ENCODE measurements at regions not wholly inside any gene's neighbourhood (a gene's known extent, or its start where the extent isn't known, plus 50 kb on each side); places are given as distances from the start of the nearest gene placed in this dataset.

DNA sequence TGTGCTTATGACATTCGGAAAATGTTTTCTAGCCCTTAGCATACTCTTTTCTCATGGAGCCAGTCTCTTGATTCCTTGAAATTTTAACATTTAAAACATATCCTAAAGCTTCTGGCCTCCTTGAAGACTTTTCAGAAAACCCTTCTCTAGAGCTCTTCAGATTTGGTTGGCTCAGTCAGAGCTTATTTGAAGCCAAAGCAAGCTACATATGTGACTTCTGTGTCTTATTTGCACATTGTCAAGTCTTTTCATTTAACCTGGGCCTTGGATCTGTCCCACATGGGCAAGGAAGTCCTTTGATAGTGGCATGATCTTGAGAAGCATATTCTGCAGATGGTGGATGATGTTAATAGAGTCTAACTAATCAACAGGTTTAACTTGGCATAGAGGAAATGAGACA lies 116.5 kb downstream of the LACC1 start:
- Histone ChIP-seq H3K4me3 (ENCODE audit: insufficient read depth, low read depth, low read length, poor library complexity, severe bottlenecking) (no peak overlapping the region), H3K4me1 (ENCODE audit: control insufficient read depth, insufficient read depth, low read length, poor library complexity, severe bottlenecking) (no peaks in the 10 kb centered on the region), H3K27ac (ENCODE audit: insufficient read depth, low read length, poor library complexity, severe bottlenecking) (no peak overlapping the region), H3K9me3 (ENCODE audit: control insufficient read depth, low read length) (no peaks in the 10 kb centered on the region), H3K36me3 (ENCODE audit: control insufficient read depth, insufficient read depth, low read length) (no peaks in the 10 kb centered on the region), H3K27me3 (replicated peaks; ENCODE audit: control insufficient read depth, insufficient read depth, low read length, poor library complexity, severe bottlenecking) (no peaks in the 10 kb centered on the region)
- no peak for DNase-seq

DNA sequence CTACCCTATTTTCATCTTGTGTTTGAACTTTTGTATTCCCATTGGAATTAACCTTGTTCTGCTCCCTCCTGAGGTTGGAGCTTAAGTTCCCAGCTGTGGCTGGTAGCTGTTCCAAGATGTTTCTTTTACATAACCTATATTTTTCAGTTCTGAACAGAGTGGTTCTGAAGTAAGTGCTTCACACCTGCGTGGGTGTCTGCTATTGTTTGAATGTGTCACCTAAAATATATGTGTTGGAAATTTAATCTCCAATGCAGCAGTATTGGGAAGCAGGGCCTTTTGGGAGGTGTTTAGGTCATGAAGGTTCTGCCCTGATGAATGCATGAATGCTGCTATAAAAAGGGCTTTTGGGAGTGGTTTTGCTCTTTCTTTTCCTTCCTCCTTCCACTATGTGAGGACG lies 123.8 kb downstream of the LACC1 start:
- Histone ChIP-seq H3K9me3 (ENCODE audit: control insufficient read depth, low read length) (no peaks in the 10 kb centered on the region), H3K27ac (ENCODE audit: insufficient read depth, low read length, poor library complexity, severe bottlenecking) (no peak overlapping the region), H3K36me3 (ENCODE audit: control insufficient read depth, insufficient read depth, low read length) (no peaks in the 10 kb centered on the region), H3K27me3 (replicated peaks; ENCODE audit: control insufficient read depth, insufficient read depth, low read length, poor library complexity, severe bottlenecking) (no peaks in the 10 kb centered on the region), H3K4me1 (ENCODE audit: control insufficient read depth, insufficient read depth, low read length, poor library complexity, severe bottlenecking) (no peaks in the 10 kb centered on the region), H3K4me3 (ENCODE audit: insufficient read depth, low read depth, low read length, poor library complexity, severe bottlenecking) (no peak overlapping the region)
- no peak for DNase-seq

DNA sequence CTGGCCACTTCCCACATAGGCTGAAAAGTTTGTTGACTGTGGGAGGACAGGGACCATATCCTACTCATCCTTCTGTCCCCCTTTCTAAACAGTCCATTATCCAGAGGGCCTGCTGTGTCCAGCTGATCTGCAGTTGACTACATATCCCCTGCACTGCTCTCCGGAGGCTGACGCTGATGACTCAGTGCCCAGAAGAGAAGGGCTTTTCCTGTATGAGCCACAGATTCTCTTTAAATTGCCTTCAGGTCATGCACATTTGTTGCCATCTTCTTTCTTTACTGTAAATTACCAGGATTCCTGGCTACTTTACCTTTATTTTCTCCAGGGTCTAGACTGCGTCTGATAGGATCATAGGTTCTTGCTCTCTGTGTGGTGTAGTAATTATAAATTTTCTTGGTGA lies 125.2 kb downstream of the LACC1 start:
- no peak overlapping the region for H3K4me3 ChIP-seq (ENCODE audit: insufficient read depth, low read depth, low read length, poor library complexity, severe bottlenecking)
- H3K27ac ChIP-seq (ENCODE audit: insufficient read depth, low read length, poor library complexity, severe bottlenecking) = no peak overlapping the region
- H3K4me1 ChIP-seq (ENCODE audit: control insufficient read depth, insufficient read depth, low read length, poor library complexity, severe bottlenecking) = no peaks in the 10 kb centered on the region
- H3K27me3 ChIP-seq (replicated peaks; ENCODE audit: control insufficient read depth, insufficient read depth, low read length, poor library complexity, severe bottlenecking) = no peaks in the 10 kb centered on the region
- H3K9me3 ChIP-seq (ENCODE audit: control insufficient read depth, low read length) = no peaks in the 10 kb centered on the region
- DNase-seq = no peak
- no peaks in the 10 kb centered on the region for H3K36me3 ChIP-seq (ENCODE audit: control insufficient read depth, insufficient read depth, low read length)

DNA sequence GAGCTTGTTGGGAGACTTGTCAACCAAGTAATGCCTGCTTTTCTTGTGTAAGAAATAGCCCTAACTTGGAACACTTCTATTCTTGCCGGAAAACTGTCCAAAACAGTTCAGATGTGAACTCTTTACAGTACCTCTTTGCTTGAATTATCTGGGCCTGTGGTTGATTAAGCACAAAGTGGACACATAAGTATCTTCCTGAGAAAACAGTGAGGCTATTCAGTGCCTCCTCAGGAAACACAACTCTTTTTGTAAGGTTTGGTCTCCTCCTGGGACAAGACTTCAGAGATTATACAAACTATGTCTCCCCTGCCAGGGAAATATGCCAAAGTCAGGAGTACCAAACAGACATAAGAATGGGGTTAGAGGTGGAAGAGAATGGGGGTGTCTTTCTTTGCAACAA lies 127.7 kb downstream of the LACC1 start:
- no peak for DNase-seq
- no peaks in the 10 kb centered on the region for H3K9me3 ChIP-seq (ENCODE audit: control insufficient read depth, low read length)
- no peaks in the 10 kb centered on the region for H3K27me3 ChIP-seq (replicated peaks; ENCODE audit: control insufficient read depth, insufficient read depth, low read length, poor library complexity, severe bottlenecking)
- no peak overlapping the region for H3K27ac ChIP-seq (ENCODE audit: insufficient read depth, low read length, poor library complexity, severe bottlenecking)
- no peaks in the 10 kb centered on the region for H3K36me3 ChIP-seq (ENCODE audit: control insufficient read depth, insufficient read depth, low read length)
- no peaks in the 10 kb centered on the region for H3K4me1 ChIP-seq (ENCODE audit: control insufficient read depth, insufficient read depth, low read length, poor library complexity, severe bottlenecking)
- no peak overlapping the region for H3K4me3 ChIP-seq (ENCODE audit: insufficient read depth, low read depth, low read length, poor library complexity, severe bottlenecking)

DNA sequence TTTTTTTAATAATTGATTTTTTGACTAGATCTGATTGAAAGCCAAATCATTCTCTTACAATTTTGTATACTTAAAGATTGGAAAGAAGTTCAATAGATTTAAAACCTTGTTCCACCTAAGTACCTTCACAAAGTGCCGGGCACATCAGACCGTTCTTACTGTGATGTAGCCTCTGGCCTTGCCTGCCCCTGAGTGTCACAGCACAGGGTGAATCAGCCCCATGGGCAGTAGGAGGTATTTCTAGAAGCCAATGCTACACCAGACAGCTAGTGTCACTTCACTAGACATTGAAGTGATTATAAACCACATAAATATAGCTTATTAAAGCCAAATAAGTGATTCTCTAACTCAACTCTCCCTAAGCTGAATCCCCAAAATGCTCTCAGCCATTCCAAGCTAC lies 131.3 kb downstream of the LACC1 start:
- H3K9me3 ChIP-seq (ENCODE audit: control insufficient read depth, low read length) = no peaks in the 10 kb centered on the region

DNA sequence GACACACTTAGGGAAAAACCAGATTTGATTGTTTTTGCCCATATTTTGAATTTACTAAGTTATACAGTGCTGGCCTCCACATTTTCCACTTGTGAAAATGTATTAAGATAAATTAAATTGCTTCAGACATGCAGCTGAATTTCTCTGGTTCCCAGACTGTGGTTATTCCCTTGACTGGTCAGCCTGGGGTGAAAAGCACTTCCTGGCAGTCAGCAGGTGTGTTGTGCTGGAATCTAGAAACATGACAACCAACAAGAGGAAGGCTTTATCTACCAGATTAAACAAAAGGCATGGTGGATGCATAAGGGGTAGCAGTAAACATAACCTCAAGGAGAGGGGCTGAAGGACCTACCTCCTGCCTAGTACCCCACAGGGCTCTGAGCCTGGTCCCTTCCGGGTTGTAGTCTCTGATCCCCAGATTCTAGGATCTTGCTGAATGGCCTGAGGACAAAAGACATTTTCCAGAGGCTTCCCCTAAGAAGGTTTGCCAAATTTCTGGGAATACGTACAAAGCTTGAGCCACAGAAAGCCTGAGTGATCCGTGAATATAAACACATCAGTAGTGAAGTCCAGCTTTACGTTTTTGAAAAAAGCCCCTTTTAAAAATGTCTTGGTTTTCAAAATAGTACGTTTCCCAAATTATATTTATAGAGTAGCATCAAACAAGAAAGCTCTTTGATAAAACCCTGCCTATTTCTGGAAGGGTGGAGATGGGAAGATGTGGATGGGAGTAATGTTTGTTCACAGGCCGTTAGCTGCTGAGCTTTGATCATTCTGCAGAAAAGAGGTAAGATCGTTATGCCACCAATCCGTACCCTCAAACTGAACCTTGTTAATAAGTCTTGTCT lies 133.4 kb downstream of the LACC1 start:
- no peaks in the 10 kb centered on the region for H3K36me3 ChIP-seq (ENCODE audit: control insufficient read depth, insufficient read depth, low read length)
- H3K4me3 ChIP-seq (ENCODE audit: insufficient read depth, low read depth, low read length, poor library complexity, severe bottlenecking) = no peak overlapping the region

More for the DNA sequence above, 131.3 kb downstream of the LACC1 start:
- no peaks in the 10 kb centered on the region for H3K4me1 ChIP-seq (ENCODE audit: control insufficient read depth, insufficient read depth, low read length, poor library complexity, severe bottlenecking)
- no peak for DNase-seq
- H3K36me3 ChIP-seq (ENCODE audit: control insufficient read depth, insufficient read depth, low read length) = no peaks in the 10 kb centered on the region
- H3K27ac ChIP-seq (ENCODE audit: insufficient read depth, low read length, poor library complexity, severe bottlenecking) = no peak overlapping the region
- H3K27me3 ChIP-seq (replicated peaks; ENCODE audit: control insufficient read depth, insufficient read depth, low read length, poor library complexity, severe bottlenecking) = no peaks in the 10 kb centered on the region
- no peak overlapping the region for H3K4me3 ChIP-seq (ENCODE audit: insufficient read depth, low read depth, low read length, poor library complexity, severe bottlenecking)

DNA sequence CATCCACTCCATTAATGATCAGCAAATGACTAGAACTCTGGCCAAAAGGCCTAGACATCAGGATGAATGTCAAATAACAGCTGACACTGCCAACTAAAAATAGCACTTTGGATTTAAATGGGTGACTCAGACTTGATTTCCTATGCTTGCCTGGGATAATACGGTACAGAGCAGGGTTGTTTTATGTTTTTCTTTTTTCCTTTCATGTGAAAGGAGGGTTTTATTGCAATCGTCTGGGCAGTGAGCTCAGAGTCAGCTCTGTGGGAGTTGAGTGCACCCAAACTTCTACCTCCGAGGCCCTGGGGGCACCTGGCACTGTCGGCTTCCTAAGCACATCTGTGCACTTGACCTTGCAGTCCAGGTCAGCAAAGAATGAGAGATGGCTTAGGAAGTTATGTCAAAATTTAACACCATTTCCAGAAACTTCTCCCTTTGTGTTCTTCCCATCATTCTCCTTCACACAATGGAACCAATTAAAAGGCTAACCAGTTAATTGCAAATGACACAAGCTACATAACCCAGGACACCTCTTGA lies 134.1 kb downstream of the LACC1 start:
- H3K4me1 ChIP-seq (ENCODE audit: control insufficient read depth, insufficient read depth, low read length, poor library complexity, severe bottlenecking) = no peaks in the 10 kb centered on the region
- no peaks in the 10 kb centered on the region for H3K9me3 ChIP-seq (ENCODE audit: control insufficient read depth, low read length)
- no peaks in the 10 kb centered on the region for H3K36me3 ChIP-seq (ENCODE audit: control insufficient read depth, insufficient read depth, low read length)
- H3K4me3 ChIP-seq (ENCODE audit: insufficient read depth, low read depth, low read length, poor library complexity, severe bottlenecking) = no peak overlapping the region
- DNase-seq = no peak
- no peaks in the 10 kb centered on the region for H3K27me3 ChIP-seq (replicated peaks; ENCODE audit: control insufficient read depth, insufficient read depth, low read length, poor library complexity, severe bottlenecking)
- H3K27ac ChIP-seq (ENCODE audit: insufficient read depth, low read length, poor library complexity, severe bottlenecking) = no peak overlapping the region

More for the DNA sequence above, 133.4 kb downstream of the LACC1 start:
- DNase-seq = no peak
- H3K27ac ChIP-seq (ENCODE audit: insufficient read depth, low read length, poor library complexity, severe bottlenecking) = no peak overlapping the region
- no peaks in the 10 kb centered on the region for H3K4me1 ChIP-seq (ENCODE audit: control insufficient read depth, insufficient read depth, low read length, poor library complexity, severe bottlenecking)
- no peaks in the 10 kb centered on the region for H3K9me3 ChIP-seq (ENCODE audit: control insufficient read depth, low read length)
- H3K27me3 ChIP-seq (replicated peaks; ENCODE audit: control insufficient read depth, insufficient read depth, low read length, poor library complexity, severe bottlenecking) = no peaks in the 10 kb centered on the region

DNA sequence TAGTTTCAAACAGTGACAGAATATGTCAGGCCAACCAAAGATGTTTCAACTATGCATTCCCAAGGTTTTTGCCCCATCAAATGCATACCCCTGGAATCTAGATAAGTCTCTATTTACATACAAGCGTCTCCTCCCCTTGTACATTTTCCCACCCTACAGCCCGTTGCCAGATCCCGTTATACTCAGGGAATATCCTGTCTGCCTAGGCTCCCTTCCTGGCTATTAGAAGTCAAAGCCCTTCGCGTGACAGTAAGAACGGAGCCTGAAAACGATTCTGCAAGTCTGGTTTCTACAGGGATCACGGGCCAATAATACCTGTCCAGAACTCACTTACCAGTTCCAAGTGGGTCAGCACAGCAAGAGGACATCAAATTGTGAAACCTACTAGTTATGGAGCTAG lies 134.8 kb downstream of the LACC1 start:
- H3K36me3 ChIP-seq (ENCODE audit: control insufficient read depth, insufficient read depth, low read length) = no peaks in the 10 kb centered on the region

DNA sequence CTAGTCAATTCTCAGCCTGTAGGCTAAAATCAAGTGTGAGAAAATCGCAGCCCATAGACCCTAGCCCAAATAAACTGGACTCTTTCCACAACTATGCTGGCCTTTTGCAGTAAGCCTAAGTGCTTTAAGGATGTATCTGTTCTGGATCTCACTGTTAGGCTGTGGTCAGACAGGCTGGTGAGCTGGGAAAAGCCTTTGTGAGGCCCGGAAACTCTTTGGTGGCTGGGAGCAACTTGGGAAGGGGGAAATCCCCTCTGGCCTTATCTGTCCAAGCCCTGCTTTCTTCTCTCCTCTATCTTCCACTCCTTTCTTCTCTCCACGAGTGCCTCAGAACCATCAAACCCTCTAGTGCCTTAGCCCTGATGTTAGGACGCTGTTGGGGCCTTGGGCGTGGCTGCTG lies 135.4 kb downstream of the LACC1 start:
- no peak for DNase-seq
- H3K36me3 ChIP-seq (ENCODE audit: control insufficient read depth, insufficient read depth, low read length) = no peaks in the 10 kb centered on the region
- H3K27me3 ChIP-seq (replicated peaks; ENCODE audit: control insufficient read depth, insufficient read depth, low read length, poor library complexity, severe bottlenecking) = no peaks in the 10 kb centered on the region
- no peaks in the 10 kb centered on the region for H3K9me3 ChIP-seq (ENCODE audit: control insufficient read depth, low read length)
- no peak overlapping the region for H3K27ac ChIP-seq (ENCODE audit: insufficient read depth, low read length, poor library complexity, severe bottlenecking)
- H3K4me1 ChIP-seq (ENCODE audit: control insufficient read depth, insufficient read depth, low read length, poor library complexity, severe bottlenecking) = no peaks in the 10 kb centered on the region
- no peak overlapping the region for H3K4me3 ChIP-seq (ENCODE audit: insufficient read depth, low read depth, low read length, poor library complexity, severe bottlenecking)

More for the DNA sequence above, 134.8 kb downstream of the LACC1 start:
- H3K4me1 ChIP-seq (ENCODE audit: control insufficient read depth, insufficient read depth, low read length, poor library complexity, severe bottlenecking) = no peaks in the 10 kb centered on the region
- no peak for DNase-seq
- no peak overlapping the region for H3K4me3 ChIP-seq (ENCODE audit: insufficient read depth, low read depth, low read length, poor library complexity, severe bottlenecking)
- H3K27me3 ChIP-seq (replicated peaks; ENCODE audit: control insufficient read depth, insufficient read depth, low read length, poor library complexity, severe bottlenecking) = no peaks in the 10 kb centered on the region
- H3K9me3 ChIP-seq (ENCODE audit: control insufficient read depth, low read length) = no peaks in the 10 kb centered on the region
- H3K27ac ChIP-seq (ENCODE audit: insufficient read depth, low read length, poor library complexity, severe bottlenecking) = no peak overlapping the region

DNA sequence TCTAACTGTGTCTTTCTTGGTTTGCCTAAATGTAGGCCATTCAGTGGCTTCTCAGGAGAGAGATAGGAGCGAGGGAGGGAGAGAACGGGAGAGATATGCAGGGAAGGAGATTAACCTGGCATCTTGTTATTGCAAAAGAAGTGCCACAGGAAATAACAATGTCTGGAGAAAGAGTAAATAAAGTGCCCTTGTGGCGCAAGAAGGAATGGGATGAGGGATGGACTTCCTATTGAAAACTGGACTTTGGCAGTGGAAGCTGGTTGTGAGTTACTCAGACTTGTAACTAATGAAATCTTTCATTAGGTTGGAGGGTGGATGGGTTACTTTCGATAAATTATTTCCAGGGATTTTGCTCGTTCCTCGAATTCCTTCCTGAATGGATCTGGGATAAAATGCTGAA lies 136.1 kb downstream of the LACC1 start:
- no peaks in the 10 kb centered on the region for H3K4me1 ChIP-seq (ENCODE audit: control insufficient read depth, insufficient read depth, low read length, poor library complexity, severe bottlenecking)
- no peaks in the 10 kb centered on the region for H3K36me3 ChIP-seq (ENCODE audit: control insufficient read depth, insufficient read depth, low read length)
- no peak overlapping the region for H3K4me3 ChIP-seq (ENCODE audit: insufficient read depth, low read depth, low read length, poor library complexity, severe bottlenecking)
- no peaks in the 10 kb centered on the region for H3K27me3 ChIP-seq (replicated peaks; ENCODE audit: control insufficient read depth, insufficient read depth, low read length, poor library complexity, severe bottlenecking)
- no peak for DNase-seq
- no peak overlapping the region for H3K27ac ChIP-seq (ENCODE audit: insufficient read depth, low read length, poor library complexity, severe bottlenecking)
- no peaks in the 10 kb centered on the region for H3K9me3 ChIP-seq (ENCODE audit: control insufficient read depth, low read length)
